ENCODE measurements at regions not wholly inside any gene's neighbourhood (a gene's known extent, or its start where the extent isn't known, plus 50 kb on each side); places are given as distances from the start of the nearest gene placed in this dataset.

GRCh38 chr5:82487131-82487530 lies 209.0 kb upstream of the RPS23 start (continued):
- TF ChIP-seq CEBPZ (IDR thresholded peaks at IDR 0.05; ENCODE audit: low read length) (no peak), ZNF253 (CRISPR knock-in tag; IDR thresholded peaks at IDR 0.05; ENCODE audit: borderline replicate concordance) (no peak)

GRCh38 chr5:82480331-82480730 lies 202.2 kb upstream of the RPS23 start:
- 65% methylated on average over 4 of the region's 4 CpGs for WGBS (ENCODE audit: low lambda C conversion rate)
- ChIA-PET CTCF (ENCODE audit: low intra/inter-chr PET ratio, low total read pairs) (no interaction called here), POLR2A (no interaction called here)
- H2AFZ ChIP-seq (ENCODE audit: low read length): no peak overlapping the region
- TF ChIP-seq SRSF4 (IDR thresholded peaks at IDR 0.05; ENCODE audit: low read depth, low read length, poor library complexity, severe bottlenecking): no peak
- no peak for TF ChIP-seq KLF9 (CRISPR knock-in tag; IDR thresholded peaks at IDR 0.05; ENCODE audit: low read depth)
- no peak for TF ChIP-seq AKNA (CRISPR knock-in tag; IDR thresholded peaks at IDR 0.05; ENCODE audit: borderline replicate concordance)
- H3K4me2 ChIP-seq (ENCODE audit: low read depth, low read length): no peak overlapping the region
- peaks cover 10% of the 10 kb centered on the region for H3K4me1 ChIP-seq (ENCODE audit: insufficient read depth, low read length)
- H4K20me1 ChIP-seq (ENCODE audit: insufficient read depth, low read length): no peaks in the 10 kb centered on the region
- H3K9ac ChIP-seq (ENCODE audit: insufficient read depth, low read depth, low read length): no peak overlapping the region
- no peaks in the 10 kb centered on the region for H3K9me3 ChIP-seq (ENCODE audit: low read length)
- peaks cover 0 to 6% of the 10 kb centered on the region in 2 experiments; a peak in 1 of 5 replicates for H3K27me3 ChIP-seq (ENCODE audit: control insufficient read depth in 1 of 2, insufficient read depth in 2 of 2, low read length in 2 of 2)
- no peak overlapping the region for H3K4me3 ChIP-seq (replicated peaks in 1 of 3; ENCODE audit: insufficient read depth in 1 of 3, low read depth in 2 of 3, low read length in 3 of 3)
- DNase-seq (ENCODE audit: low spot score) (no peak), ATAC-seq (no peak), FAIRE-seq (no peak)
- no TSS peak for BruUV-seq (replicated peaks)
- in situ Hi-C loops (cut with HindIII; ENCODE audit: extremely low pct_ligation_motif_present, low pct_unique_long_range_greater_than_20kb): no loop called here
- no peak overlapping the region for H3K27ac ChIP-seq (ENCODE audit: extremely low read length, insufficient read depth, low read length)
- intact Hi-C loops (cut with micrococcal nuclease; ENCODE audit: unreplicated experiment): no loop called here
- H3K36me3 ChIP-seq (replicated peaks in 1 of 2; ENCODE audit: control insufficient read depth in 1 of 2, insufficient read depth in 2 of 2, low read length in 2 of 2): no peaks in the 10 kb centered on the region
- no peaks in the 10 kb centered on the region for H3K79me2 ChIP-seq (ENCODE audit: insufficient read depth, low read length)

Measured in HepG2 (cell line).